ENCODE measurements at regions not wholly inside any gene's neighbourhood (a gene's known extent, or its start where the extent isn't known, plus 50 kb on each side); places are given as distances from the start of the nearest gene placed in this dataset.

DNA sequence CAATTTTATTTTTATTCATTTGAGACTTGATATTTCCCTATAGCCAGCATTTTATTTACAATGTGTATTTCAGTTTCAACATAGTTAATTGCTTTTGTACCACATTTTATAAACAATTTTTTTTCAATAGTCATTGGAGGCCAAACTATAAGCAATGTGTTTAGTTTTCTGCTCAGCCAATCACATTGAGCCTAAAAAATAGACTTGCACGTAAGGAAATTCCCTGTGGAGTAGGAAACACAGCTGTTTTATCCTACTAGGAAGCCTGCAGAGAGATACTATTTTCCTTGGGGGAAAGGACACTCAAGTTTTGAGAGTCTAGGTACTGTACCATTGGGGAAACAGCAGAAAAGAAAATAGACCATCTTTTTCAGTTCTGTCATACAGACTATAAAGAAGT lies 410.2 kb upstream of the GOT2 start:
- Histone ChIP-seq H3K4me3 (ENCODE audit: low read depth in 2 of 2, low read length in 2 of 2) (no peak overlapping the region), H3K27ac (ENCODE audit: low read length) (no peak overlapping the region), H3K36me3 (ENCODE audit: control insufficient read depth, insufficient read depth, low read length) (no peaks in the 10 kb centered on the region), H3K9me3 (ENCODE audit: control insufficient read depth, insufficient read depth, low read depth, low read length) (no peaks in the 10 kb centered on the region), H3K27me3 (ENCODE audit: control insufficient read depth, insufficient read depth, low read length) (no peaks in the 10 kb centered on the region), H3K4me1 (ENCODE audit: control insufficient read depth, insufficient read depth, low read length) (no peaks in the 10 kb centered on the region)
- TF ChIP-seq, protein P1, sequence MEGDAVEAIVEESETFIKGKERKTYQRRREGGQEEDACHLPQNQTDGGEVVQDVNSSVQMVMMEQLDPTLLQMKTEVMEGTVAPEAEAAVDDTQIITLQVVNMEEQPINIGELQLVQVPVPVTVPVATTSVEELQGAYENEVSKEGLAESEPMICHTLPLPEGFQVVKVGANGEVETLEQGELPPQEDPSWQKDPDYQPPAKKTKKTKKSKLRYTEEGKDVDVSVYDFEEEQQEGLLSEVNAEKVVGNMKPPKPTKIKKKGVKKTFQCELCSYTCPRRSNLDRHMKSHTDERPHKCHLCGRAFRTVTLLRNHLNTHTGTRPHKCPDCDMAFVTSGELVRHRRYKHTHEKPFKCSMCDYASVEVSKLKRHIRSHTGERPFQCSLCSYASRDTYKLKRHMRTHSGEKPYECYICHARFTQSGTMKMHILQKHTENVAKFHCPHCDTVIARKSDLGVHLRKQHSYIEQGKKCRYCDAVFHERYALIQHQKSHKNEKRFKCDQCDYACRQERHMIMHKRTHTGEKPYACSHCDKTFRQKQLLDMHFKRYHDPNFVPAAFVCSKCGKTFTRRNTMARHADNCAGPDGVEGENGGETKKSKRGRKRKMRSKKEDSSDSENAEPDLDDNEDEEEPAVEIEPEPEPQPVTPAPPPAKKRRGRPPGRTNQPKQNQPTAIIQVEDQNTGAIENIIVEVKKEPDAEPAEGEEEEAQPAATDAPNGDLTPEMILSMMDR (IDR thresholded peaks at IDR 0.05) = no peak
- TF ChIP-seq POLR2AphosphoS5 (IDR thresholded peaks at IDR 0.05; ENCODE audit: low read depth, low read length) = no peak
- TF ChIP-seq TCF7L2 (IDR thresholded peaks at IDR 0.05; ENCODE audit: low read depth, low read length) = no peak
- no peak for TF ChIP-seq SIN3A (IDR thresholded peaks at IDR 0.05; ENCODE audit: borderline replicate concordance, insufficient read depth, low read depth, low read length)
- TF ChIP-seq, protein P2, sequence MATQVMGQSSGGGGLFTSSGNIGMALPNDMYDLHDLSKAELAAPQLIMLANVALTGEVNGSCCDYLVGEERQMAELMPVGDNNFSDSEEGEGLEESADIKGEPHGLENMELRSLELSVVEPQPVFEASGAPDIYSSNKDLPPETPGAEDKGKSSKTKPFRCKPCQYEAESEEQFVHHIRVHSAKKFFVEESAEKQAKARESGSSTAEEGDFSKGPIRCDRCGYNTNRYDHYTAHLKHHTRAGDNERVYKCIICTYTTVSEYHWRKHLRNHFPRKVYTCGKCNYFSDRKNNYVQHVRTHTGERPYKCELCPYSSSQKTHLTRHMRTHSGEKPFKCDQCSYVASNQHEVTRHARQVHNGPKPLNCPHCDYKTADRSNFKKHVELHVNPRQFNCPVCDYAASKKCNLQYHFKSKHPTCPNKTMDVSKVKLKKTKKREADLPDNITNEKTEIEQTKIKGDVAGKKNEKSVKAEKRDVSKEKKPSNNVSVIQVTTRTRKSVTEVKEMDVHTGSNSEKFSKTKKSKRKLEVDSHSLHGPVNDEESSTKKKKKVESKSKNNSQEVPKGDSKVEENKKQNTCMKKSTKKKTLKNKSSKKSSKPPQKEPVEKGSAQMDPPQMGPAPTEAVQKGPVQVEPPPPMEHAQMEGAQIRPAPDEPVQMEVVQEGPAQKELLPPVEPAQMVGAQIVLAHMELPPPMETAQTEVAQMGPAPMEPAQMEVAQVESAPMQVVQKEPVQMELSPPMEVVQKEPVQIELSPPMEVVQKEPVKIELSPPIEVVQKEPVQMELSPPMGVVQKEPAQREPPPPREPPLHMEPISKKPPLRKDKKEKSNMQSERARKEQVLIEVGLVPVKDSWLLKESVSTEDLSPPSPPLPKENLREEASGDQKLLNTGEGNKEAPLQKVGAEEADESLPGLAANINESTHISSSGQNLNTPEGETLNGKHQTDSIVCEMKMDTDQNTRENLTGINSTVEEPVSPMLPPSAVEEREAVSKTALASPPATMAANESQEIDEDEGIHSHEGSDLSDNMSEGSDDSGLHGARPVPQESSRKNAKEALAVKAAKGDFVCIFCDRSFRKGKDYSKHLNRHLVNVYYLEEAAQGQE (IDR thresholded peaks at IDR 0.05; ENCODE audit: insufficient read depth in 1 of 2, low read depth in 2 of 2, low read length in 1 of 2) = no peak
- no TSS peak for BruUV-seq (replicated peaks)
- CTCF ChIA-PET = no interaction called here
- in situ Hi-C loops (cut with HindIII; ENCODE audit: low pct_unique_long_range_greater_than_20kb, low sequenced_read_pairs) = no loop called here
- intact Hi-C loops (cut with micrococcal nuclease; ENCODE audit: unreplicated experiment) = no loop called here
- POLR2A ChIA-PET = no interaction called here
- ATAC-seq (no peak), DNase-seq (ENCODE audit: low read depth, low spot score) (no peak)

DNA sequence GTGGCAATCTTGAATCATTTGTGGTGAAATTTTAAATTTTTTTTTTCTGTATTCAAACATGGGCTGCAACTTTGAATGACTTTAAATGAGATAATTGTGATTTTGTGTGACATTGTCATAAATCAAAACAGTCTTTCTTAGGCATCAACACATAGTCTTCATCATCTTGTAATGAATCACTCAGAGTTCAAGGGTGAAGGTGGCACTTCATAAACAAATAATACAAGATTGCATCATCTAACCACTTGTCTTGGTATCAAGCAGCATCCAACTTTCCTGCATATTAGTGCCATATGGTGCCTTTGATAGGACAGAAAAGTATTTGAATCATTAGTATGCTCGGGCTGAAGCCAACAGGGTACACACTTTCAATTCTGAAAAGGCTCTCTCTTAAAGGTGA lies 392.4 kb upstream of the GOT2 start:
- H3K4me1 ChIP-seq (ENCODE audit: control insufficient read depth, insufficient read depth, low read length) = no peaks in the 10 kb centered on the region
- ATAC-seq = no peak
- BruUV-seq (replicated peaks) = no TSS peak
- ChIA-PET POLR2A (no interaction called here), CTCF (no interaction called here)
- DNase-seq (ENCODE audit: low read depth, low spot score) = no peak
- intact Hi-C loops (cut with micrococcal nuclease; ENCODE audit: unreplicated experiment) = no loop called here
- in situ Hi-C loops (cut with HindIII; ENCODE audit: low pct_unique_long_range_greater_than_20kb, low sequenced_read_pairs) = no loop called here
- H3K27me3 ChIP-seq (ENCODE audit: control insufficient read depth, insufficient read depth, low read length) = no peaks in the 10 kb centered on the region
- no peaks in the 10 kb centered on the region for H3K36me3 ChIP-seq (ENCODE audit: control insufficient read depth, insufficient read depth, low read length)
- H3K4me3 ChIP-seq (ENCODE audit: low read depth in 2 of 2, low read length in 2 of 2) = no peak overlapping the region
- no peak overlapping the region for H3K27ac ChIP-seq (ENCODE audit: low read length)
- no peaks in the 10 kb centered on the region for H3K9me3 ChIP-seq (ENCODE audit: control insufficient read depth, insufficient read depth, low read depth, low read length)
- TF ChIP-seq TCF7L2 (IDR thresholded peaks at IDR 0.05; ENCODE audit: low read depth, low read length) (no peak), SIN3A (IDR thresholded peaks at IDR 0.05; ENCODE audit: borderline replicate concordance, insufficient read depth, low read depth, low read length) (no peak), POLR2AphosphoS5 (IDR thresholded peaks at IDR 0.05; ENCODE audit: low read depth, low read length) (no peak)
- TF ChIP-seq, protein P1 (IDR thresholded peaks at IDR 0.05) = no peak
- TF ChIP-seq, protein P2 (IDR thresholded peaks at IDR 0.05; ENCODE audit: insufficient read depth in 1 of 2, low read depth in 2 of 2, low read length in 1 of 2) = no peak

Data from Panc1 (cell line).